Left hindlimb (tissue), 1 donor: ENCODE measurements at regions not wholly inside any gene's neighbourhood (a gene's known extent, or its start where the extent isn't known, plus 50 kb on each side); places are given as distances from the start of the nearest gene placed in this dataset.
"Not testable (repeated sequence)": the region's sequence is repeated elsewhere in the genome, so short reads cannot be mapped to it uniquely, and the experiment has no call there.

Experiments used
- DNase-seq: peaks from one replicate; pipeline ENCODE4 v3.0.0-alpha.2; 2018

DNA sequence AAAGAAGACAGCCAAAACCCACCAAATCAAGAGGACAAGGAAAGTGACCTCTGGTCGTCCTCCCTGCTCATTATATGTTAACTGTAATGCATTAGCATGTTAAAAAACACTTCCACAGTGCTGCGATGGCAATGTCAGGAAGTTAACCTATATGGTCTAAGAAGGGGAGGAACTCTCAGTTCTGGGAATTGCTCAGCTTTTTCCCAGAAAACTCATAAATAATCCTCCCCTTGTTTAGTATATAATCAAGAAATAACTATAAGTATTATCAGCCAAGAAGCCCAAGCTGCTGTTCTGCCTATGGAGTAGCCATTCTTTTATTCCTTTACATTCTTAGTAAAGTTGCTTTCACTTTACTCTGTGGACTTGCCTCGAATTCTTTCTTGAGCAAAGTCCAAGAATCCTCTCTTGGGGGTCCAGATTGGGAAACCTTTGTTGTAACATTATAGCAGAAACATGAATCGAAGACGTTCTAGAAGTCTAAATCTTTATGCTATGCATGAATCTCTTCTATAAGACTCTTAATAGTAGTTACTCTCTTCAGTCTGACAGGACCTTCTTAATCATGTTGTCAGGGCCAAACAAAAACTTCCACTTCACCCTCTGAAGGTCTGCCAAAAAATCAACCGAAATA, 110.0 kb upstream of the VANGL1 start:
- no peak for DNase-seq

DNA sequence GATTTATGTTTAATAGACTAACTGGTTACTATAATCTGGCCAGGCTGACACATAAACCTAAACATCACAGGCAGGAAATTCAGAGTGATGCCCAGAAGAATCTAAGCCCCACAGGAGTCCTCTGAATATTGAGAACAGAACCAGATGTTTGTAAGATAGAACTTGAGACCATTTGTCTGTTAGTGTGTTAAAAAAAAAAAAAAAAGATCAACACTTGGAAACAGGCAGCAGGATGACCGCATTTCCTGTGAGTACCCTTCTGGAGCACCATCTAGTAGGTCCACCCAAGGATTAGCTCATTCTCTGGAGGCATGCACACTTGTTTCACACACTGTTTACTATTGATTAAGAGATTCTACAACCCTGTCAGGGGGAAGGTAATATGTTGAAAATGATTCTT, 111.4 kb upstream of the VANGL1 start:
- no peak for DNase-seq

DNA sequence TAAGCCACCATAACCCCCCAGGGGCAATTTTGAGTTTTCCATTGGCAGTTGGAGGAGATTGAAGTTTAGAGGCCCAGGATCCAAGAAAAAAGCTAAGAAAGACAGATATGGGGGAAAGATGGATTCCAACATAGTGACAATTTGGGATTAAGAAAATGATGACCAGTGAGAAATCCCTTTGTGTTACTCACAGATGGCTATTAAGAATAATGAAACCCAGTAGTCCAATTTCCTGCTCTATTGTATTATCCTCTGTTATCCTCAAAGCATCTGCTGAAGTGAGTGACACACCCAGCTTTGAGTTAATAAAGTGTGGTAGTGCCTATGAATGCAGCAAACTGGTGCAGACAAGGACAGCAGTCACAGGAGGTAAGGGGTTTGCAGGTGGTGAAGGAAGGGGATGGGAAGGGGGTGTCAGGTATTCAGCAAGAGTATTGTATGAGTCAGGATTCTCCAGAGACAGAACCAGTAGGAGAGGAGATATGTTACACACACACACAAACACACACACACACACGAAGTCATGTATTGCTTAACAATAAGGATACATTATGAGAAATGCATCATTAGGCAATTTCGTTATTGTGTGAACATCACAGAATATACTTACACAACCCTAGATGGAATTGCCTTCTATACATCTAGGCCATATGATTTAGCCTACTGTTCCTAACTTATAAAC, 112.4 kb upstream of the VANGL1 start:
- DNase-seq = no peak

DNA sequence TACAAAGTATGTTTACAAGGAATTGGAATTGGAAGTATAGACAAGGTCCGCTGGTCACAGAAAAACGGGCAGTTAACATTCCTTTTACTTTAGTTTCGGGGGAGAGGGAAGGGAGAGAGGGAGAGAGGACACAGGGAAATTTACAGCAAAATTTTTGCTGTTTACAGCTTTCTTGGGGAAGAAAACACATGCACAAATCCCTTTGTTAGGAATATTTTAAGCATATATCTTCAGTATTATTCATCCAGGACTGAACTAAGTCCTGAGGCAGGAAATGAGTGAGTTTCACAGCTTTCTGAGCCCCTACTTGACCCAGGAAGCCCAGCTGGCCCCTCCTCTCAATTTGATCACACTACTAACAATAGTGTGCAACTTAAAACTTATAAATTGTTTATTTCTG, 113.4 kb upstream of the VANGL1 start:
- DNase-seq = not testable (repeated sequence)

DNA sequence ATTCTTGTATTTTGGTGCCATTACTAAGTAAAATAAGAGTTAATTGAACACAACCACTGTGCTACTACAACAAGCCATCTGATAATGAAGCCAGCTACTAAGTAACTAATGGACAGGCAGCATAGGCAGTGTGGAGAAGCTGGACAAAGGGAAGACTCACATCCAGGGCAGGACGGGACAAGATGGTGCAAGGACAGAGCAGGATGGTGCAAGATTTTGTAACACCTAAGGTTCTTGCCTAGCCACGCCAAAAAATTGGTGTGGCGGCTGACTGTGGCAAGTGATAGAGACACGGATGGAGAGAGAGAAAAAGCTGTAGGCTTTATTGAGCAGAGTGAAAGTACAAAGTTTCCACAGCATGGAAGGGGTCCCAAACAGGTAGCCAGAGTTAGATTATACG, 114.0 kb upstream of the VANGL1 start:
- DNase-seq = no peak

DNA sequence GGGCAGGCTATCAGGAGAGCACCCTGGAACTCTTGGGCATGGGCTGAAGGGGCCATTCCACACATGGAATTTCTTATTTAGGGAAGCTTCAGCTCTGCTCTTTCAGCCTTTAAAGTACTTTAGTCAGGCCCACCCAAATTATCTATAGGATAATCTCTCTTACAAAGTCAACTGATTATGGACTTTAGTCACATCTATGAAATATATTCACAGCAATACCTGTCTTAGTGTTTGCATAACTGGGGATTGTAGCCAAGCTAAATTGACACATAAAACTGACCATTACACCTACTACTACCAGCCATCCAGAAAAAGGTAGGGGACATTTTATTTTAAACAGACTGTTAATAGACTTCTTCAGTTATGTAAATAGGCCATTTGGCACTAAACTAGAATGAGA, 114.9 kb upstream of the VANGL1 start:
- DNase-seq = no peak

DNA sequence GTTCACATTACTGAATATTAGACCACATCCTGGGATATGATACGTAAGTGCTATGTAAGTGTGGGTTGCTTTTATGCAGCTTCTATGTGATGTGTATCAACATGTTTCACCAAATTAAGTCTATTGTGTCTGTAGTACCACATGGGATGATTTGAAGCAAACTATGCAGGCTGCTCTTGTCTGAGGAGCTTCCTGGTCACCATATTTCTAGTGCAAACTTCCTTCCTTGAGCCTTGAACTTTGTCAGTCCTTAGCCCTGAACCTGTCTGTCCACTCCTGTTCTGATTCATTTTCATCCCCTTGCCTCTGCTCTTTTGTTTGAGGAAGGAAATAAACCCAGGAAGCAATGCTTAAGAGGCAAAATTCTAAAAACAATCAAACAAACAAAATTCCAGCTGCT, 117.5 kb upstream of the VANGL1 start:
- no peak for DNase-seq

DNA sequence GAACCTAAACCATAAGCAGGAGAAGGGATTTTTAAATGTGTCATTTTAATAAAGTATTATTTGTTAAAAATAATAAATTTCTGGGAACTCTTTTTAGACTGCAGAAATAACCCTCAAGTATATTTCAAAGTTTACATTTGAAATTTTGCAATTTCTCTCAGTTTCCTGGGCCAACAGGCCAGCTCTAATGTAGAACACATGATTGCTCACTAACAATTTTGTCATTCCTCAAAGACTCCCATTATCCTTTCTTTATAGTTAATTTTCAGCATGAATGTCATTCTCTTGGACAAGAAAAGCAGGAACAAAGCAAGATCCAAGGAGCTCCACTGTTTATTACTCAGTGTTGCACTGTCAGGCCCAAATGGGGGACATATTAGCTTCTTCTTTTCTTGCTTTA, 119.4 kb upstream of the VANGL1 start:
- DNase-seq = no peak

DNA sequence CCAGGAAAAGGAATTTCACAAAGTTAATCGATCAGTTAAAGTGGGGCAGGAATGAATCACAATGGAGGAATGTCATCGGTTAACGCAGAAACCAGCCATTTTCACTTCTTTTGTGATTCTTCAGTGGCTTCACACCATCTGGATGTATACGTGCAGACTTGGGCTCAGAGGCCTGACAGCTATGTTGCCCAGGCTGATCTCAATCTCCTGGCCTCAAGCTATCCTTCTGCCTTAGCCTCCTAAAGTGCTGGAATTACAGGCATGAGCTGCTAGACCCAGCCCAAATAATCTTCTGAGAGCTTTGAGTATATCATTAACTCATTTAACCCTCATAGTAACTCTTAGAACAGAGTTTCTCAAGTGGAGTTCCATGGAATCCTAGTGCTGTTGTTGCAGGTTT, 126.5 kb upstream of the VANGL1 start:
- DNase-seq = no peak

DNA sequence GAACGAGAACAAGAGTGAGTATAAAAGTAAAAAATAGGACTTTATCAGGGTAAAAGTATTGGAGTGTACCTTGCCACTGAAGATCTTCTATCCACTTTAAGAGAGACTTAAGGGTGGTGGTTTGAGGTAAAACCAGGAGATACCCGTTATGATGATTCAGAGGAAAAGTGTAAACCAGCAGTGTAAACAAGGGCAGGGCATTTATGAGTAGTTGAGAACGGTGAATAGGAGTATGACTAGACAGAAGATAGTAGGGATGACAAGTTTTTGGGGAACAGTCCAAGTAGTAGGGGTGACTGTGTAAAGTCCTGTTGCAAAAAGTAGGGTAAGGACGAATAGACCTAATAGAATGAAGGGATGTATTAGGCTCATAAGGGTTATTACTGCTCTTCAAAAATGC, 131.5 kb upstream of the VANGL1 start:
- DNase-seq = not testable (repeated sequence)

DNA sequence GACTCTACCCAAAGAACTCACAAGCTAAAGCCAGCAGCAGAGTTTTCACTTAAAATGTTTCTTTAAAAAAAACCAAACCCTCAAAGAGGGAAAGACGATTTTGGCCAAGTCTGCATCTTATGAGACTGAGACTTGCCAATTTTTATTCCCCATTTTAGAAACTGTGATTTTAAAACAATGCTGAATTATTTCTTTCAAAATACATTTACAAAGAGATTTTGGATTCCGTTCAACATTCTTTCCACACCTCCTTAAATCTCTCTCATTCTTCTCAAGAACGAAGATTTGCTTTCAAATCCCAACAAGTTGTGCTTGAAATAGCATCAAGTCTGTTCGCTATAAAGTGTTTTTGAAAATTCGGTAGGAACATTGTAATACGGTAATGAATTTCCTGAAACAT, 133.9 kb upstream of the VANGL1 start:
- no peak for DNase-seq

DNA sequence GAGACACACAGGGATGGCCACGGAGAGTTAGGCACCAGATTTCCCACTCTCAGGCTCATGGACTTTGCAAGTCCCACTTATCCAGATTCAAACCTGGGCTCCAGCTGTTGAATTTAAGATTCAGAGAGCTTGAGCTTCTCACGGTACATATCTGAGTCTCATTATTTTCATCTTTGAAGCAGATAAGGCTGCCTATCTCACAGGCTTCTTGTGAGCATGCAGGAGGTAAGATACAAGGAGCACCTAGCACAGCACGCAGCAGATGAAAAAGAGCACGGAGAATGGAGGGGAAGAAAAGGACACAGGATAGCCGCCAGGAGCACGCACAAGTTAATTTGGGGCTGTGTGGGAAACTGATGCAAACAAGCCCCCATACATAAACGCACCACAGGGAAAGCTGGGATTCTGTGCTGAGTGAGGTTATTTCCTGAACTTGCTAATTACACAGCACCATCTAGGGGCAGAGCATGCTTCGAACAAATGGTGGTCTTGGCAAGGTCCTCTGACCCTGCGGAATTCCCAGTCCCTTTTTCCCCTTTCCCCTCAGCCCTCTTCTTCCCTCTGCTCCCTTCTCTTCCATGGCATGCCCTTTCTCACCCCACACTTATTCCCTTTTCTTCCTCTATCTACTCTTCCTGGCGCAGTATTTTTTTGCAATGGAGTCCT, 134.7 kb upstream of the VANGL1 start:
- peak; percentile 60 for DNase-seq

DNA sequence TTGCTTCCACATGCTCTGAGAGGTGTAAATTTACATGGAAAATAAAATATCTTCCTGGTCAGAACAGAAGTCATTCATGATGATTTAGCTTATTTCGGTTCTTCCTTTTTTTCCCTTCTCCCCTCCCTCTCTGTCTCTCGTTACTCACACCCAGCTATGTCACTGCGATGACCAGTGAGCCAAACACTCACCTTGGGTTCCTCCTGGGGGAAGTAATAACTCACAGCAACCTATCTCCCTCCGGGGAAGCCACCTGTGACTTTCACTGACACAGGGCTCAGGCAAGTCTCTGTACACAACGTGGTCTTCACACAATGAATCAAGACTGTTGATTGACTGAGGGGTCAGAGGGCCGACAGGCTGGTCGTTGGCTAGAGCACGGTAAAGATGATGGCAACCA, 135.3 kb upstream of the VANGL1 start:
- DNase-seq = no peak

DNA sequence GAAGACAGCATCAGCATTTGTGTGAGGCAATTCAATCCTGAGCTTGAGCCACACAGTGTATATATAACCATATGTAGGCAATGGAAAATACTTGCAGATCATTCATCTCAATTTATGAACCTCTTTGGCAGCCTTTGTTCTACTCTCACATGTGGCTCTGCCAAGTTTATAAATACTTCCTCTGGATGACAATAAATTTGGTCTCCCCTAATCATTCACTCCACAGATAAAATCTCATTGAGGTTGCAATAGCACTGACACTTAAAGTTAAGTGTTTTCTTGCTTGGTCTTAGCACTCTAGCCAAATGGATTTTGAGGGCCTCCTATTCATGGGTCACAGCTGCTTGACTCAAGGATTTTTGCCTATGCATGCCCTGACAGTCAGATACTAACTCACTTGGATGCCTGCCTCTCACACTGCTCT, 136.6 kb upstream of the VANGL1 start:
- DNase-seq = peak; percentile 36

DNA sequence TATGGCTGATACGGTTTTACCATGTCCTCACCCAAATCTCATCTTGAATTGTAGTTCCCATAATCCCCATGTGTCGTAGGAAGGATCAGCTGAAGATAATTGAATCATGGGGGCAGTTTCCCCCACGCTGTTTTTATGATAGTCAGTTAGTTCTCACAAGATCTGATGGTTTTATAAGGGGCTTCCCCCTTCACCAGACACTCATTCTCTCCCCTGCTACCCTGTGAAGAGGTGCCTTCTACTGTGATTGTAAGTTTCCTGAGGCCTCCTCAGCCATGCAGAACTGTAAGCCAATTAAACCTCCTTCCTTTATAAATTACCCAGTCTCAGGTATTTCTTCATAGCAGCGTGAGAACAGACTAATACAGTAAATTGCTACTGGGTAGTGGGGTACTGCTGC, 139.6 kb upstream of the VANGL1 start:
- not testable (repeated sequence) for DNase-seq

DNA sequence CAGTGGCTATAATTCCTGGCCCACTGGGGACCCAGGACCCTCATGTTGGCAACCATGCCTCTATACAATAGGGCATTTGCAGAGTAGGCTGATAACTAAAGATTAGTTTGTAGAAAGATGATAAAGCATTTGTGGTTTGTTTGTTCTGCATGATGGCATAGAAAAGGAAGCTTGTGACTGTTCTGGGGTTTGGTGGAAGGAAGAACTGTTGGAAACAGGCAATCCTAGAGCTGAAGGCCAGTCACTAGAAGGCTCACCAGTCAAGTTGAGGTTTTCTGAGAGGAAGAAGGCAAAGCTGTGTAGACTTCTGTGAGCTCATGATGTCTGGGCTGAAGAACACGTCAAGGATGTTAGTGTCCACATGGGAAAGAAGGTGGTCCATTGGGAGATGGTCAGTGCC, 140.3 kb upstream of the VANGL1 start:
- DNase-seq = no peak

DNA sequence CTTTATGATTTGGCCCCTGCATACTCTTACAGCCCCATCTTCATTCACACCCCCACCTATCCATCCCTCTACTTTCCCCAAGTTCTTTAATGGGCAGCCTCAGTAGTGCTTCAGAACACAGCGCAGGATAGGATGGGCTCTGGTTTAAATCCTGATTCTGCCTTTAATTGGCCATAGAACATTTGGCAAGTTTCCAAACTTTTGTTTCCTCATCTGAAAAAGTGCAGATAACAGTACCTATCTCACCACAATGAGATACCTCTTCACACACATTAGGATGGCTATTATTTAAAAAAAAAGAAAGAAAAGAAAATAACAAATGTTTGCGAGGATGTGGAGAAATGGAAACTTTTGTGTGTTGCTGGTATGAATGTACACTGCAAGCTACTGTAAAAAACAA, 142.5 kb upstream of the VANGL1 start:
- DNase-seq = no peak

DNA sequence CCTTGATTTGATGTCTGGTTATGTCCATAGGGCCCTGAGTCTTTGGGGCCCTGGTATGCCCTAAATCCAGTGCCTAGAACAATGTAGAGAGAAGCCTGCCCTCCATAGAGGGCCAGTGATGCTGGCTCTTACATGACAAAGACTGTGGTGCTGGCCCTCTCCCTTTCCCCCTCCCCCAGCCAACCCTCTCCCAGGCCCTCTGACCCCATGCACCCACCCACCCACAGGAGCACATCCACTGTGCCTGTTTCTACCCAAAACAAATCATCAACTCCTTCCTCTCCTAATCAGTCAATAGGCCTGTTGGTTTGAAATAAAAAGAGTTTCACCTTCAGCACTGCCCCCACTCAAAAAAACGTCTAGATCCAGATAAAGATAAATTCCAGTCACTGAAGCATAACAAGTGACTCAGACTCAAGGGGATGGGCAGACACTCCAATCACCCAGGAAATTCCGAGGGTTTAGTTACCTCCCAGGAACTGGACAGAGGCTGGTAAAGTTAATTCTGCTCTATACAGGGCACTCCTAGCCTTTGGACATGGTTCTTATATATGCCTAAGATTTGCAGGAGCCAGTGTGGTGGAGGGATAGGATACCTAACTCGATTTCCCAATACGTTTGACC, 144.8 kb upstream of the VANGL1 start:
- no peak for DNase-seq

DNA sequence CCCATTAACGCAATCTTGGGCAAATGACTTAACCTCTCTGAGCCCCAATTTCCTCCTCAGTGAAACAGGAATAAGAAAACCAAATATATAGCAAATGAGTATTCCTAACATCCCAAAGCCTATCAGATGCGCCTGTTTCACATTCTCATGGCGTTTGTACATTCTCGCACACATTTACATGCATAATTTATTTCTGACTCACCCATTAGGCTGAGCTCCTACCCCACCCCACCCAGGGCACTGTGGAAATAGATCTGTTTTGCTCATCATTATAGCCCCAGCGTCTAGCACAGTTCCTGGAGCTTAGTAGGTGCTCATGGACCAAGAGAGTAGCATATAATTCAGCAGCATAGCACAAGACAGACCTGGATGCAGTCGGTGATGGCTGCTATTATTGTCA, 146.1 kb upstream of the VANGL1 start:
- no peak for DNase-seq

DNA sequence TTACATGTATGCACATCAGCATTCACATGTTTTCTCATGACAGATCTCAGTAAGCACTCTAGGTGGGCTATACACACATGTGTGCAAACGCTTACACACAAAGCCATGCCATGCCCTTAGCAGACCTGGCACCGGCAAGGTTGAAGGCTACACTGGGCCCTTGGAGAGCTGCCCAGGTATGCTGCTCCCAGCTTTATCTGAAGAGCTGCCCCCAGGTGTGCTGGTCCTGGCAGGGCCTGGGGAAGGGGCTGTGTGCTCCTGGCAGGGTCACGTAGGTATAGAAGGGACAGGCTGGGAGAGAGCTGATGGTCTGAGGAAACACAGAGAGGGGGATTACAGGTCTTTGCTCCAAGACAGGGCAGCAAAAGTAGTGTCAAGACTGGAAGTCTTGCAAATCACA, 146.7 kb upstream of the VANGL1 start:
- no peak for DNase-seq

DNA sequence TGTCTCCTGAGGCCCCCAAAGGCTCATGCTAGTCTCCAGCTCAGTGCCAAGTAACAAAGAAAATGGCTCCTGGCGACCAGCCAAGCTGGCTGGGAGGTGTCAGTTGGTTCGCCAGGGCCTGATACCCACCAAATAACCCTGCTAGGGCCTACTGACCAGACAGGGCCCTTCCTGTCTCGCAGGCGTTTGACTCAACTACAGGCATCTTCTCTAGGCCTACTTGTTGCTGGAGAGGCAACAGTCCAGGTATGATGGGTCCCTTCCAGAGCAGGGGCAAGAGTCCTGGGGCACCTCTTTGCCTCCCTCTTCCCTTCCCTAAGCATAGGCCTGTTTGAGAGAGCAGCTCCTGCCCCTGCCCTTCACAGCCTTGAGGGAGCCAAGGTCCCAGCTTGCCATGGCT, 147.9 kb upstream of the VANGL1 start:
- no peak for DNase-seq

DNA sequence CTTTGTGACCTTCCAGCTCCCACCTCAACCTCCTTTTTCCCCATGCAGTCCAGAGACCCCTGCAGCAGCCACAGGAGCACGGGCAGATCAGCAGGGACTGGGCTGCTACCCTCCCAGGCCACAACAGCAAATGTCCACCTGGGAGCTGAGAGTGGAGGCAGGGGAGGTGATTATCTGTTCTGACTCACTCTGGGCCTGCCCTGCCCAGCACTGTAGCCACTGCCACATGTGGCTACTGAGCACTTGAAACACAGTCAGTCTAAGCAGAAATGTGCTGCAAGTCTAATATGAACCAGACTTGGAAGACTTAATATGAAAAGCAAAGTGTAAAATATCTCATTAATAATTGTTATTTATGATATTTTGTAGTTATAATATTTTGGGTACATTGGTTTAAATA, 148.9 kb upstream of the VANGL1 start:
- DNase-seq = no peak

DNA sequence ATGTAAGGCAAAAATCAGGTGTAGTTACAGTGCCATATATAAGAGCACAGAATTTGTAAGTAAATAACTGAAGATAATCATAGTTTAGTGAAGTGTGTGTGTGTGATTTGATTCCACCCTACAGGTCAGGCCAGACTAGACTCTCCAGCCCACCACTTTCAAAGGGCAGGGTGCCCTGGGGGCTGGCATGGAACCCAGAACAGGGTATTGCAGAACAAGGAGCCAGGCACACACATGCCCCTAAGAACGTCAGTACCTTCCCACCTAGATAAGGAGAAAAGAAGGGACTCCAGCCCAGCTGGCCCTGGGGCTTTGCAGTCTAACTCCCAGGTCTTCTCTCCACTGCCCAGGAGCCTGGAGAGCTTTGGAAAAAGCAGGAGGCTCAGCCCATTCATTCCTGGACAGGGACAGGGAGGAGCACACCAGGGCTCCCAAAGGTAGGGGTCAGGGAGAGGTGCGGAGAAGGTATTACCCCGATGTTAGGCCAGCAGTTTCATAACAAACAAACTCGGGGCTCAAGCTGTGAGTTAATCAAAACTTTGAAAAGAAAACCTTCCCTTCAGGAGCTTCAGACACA, 149.7 kb upstream of the VANGL1 start:
- no peak for DNase-seq
